ENCODE measurements at regions not wholly inside any gene's neighbourhood (a gene's known extent, or its start where the extent isn't known, plus 50 kb on each side); places are given as distances from the start of the nearest gene placed in this dataset.

DNA sequence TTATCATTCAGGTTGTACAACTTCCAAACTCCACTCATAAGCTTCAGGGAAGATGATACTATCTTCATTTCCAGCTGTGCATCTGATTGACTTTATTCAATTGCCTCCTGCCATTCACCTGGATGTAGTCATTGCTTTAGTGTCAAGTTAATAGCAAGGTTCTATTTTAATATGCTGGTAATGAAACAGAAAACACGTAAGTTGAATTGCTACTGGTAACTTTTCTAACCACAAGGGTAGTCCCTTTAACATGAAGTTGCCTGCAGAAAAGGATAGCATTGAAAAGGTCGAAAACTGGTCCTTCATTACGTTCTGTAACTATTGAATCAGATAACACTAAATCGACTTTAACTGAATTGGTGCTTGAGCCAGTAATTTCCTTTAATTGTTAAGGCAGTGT is 459.4 kb upstream of the CDH6 start (continued):
- TF ChIP-seq SAP30 (IDR thresholded peaks at IDR 0.05; ENCODE audit: insufficient read depth, insufficient replicate concordance, low read length) = no peak

GRCh38 chr5:30725073-30725472 is 468.4 kb upstream of the CDH6 start:
- Histone ChIP-seq H3K4me2 (ENCODE audit: insufficient read depth in 1 of 2, low read depth in 2 of 2, low read length in 2 of 2) (no peak overlapping the region), H2BK15ac (ENCODE audit: low read length) (no peak overlapping the region), H3K18ac (ENCODE audit: extremely low read depth, low read length) (no peak overlapping the region), H3K4me1 (replicated peaks in 1 of 4; ENCODE audit: control insufficient read depth in 3 of 4, insufficient read depth in 4 of 4, low read length in 3 of 4) (no peaks in the 10 kb centered on the region), H3K14ac (ENCODE audit: insufficient read length) (no peak overlapping the region), H4K20me1 (replicated peaks in 1 of 2; ENCODE audit: control insufficient read depth in 1 of 2, insufficient read depth in 2 of 2, low read length in 2 of 2) (no peaks in the 10 kb centered on the region), H3K56ac (replicated peaks; ENCODE audit: insufficient read length, low read depth, low read length) (no peak overlapping the region), H3K4me3 (ENCODE audit: extremely low read depth in 1 of 4, insufficient read depth in 2 of 4, low read depth in 3 of 4, low read length in 4 of 4) (no peak overlapping the region), H4K5ac (ENCODE audit: insufficient read length, low read depth, low read length) (no peak overlapping the region), H4K8ac (ENCODE audit: extremely low read depth, insufficient read depth, low read length) (no peak overlapping the region), H2AK5ac (ENCODE audit: low read depth, low read length) (no peak overlapping the region), H2BK120ac (replicated peaks; ENCODE audit: low read depth, low read length) (no peak overlapping the region), H2BK5ac (ENCODE audit: low read depth, low read length) (no peak overlapping the region), H3K9ac (replicated peaks in 1 of 4; ENCODE audit: extremely low read depth in 1 of 4, low read depth in 3 of 4, low read length in 3 of 4) (no peak overlapping the region), H2AFZ (ENCODE audit: low read length) (no peak overlapping the region), H2BK12ac (ENCODE audit: low read depth, low read length) (no peak overlapping the region), H3K23ac (ENCODE audit: insufficient read length) (no peak overlapping the region), H3K36me3 (ENCODE audit: control insufficient read depth in 2 of 4, insufficient read depth in 4 of 4, low read length in 3 of 4) (no peaks in the 10 kb centered on the region), H3K27me3 (replicated peaks in 1 of 4; ENCODE audit: control insufficient read depth in 3 of 4, extremely low read depth in 1 of 4, insufficient read depth in 3 of 4, low read length in 3 of 4) (no peaks in the 10 kb centered on the region), H3K79me2 (ENCODE audit: control insufficient read depth in 1 of 2, insufficient read depth in 2 of 2, low read length in 2 of 2) (no peaks in the 10 kb centered on the region), H3K9me3 (ENCODE audit: insufficient read depth in 2 of 2, low read depth in 1 of 2, low read length in 1 of 2) (no peaks in the 10 kb centered on the region), H3K4ac (replicated peaks; ENCODE audit: insufficient read length, low read depth, low read length) (no peak overlapping the region), H3K79me1 (ENCODE audit: low read depth, low read length) (no peaks in the 10 kb centered on the region), H3K23me2 (ENCODE audit: low read depth, low read length) (no peaks in the 10 kb centered on the region), H3K27ac (ENCODE audit: low read depth, low read length) (no peak overlapping the region), H4K91ac (replicated peaks; ENCODE audit: insufficient read length, low read length) (no peak overlapping the region), H2BK20ac (ENCODE audit: low read length) (no peak overlapping the region)
- FAIRE-seq (no peak), DNase-seq (ENCODE audit: low read depth in 1 of 2, low spot score in 2 of 2) (no peak)
- 76% methylated on average over 1 of the region's 1 CpG; no CpG with 5 or more reads in 1 of the 2 experiments for WGBS, 2 experiments (ENCODE audit: extremely low coverage in 1 of 2, insufficient coverage in 1 of 2, insufficient read length in 1 of 2, insufficient replicate concordance in 2 of 2, low coverage in 1 of 2, low lambda C conversion rate in 2 of 2, missing lambda C conversion rate in 1 of 2)
- POLR2A ChIA-PET (ENCODE audit: partially characterized antibody) = no interaction called here
- CTCF ChIA-PET (ENCODE audit: partially characterized antibody) = no interaction called here
- TF ChIP-seq, protein P1, sequence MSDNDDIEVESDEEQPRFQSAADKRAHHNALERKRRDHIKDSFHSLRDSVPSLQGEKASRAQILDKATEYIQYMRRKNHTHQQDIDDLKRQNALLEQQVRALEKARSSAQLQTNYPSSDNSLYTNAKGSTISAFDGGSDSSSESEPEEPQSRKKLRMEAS (IDR thresholded peaks at IDR 0.05) = no peak
- no peak for TF ChIP-seq SIRT6 (IDR thresholded peaks at IDR 0.05; ENCODE audit: low read length)
- no peak for TF ChIP-seq SIN3A (conservative IDR thresholded peaks at IDR 0.05 in 1 of 2, IDR thresholded peaks at IDR 0.05 in 1 of 2; ENCODE audit: low read depth in 1 of 2, low read length in 2 of 2)
- TF ChIP-seq CHD2 (IDR thresholded peaks at IDR 0.05; ENCODE audit: low read length) = no peak
- TF ChIP-seq USF2 (IDR thresholded peaks at IDR 0.05; ENCODE audit: low read length) = no peak
- TF ChIP-seq, protein P2, sequence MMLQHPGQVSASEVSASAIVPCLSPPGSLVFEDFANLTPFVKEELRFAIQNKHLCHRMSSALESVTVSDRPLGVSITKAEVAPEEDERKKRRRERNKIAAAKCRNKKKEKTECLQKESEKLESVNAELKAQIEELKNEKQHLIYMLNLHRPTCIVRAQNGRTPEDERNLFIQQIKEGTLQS (IDR thresholded peaks at IDR 0.05; ENCODE audit: insufficient read depth, low read depth, low read length) = no peak
- no peak for TF ChIP-seq FOSL1 (IDR thresholded peaks at IDR 0.05; ENCODE audit: insufficient read depth, low read depth, low read length)
- TF ChIP-seq JUN (IDR thresholded peaks at IDR 0.05; ENCODE audit: low read depth, low read length) = no peak
- no peak for TF ChIP-seq MAFK (IDR thresholded peaks at IDR 0.05; ENCODE audit: low read depth, low read length)
- TF ChIP-seq SRF (IDR thresholded peaks at IDR 0.05; ENCODE audit: low read depth, low read length) = no peak
- TF ChIP-seq HDAC6 (IDR thresholded peaks at IDR 0.05; ENCODE audit: low read depth, low read length) = no peak

All from H1 (cell line).